ENCODE measurements at regions not wholly inside any gene's neighbourhood (a gene's known extent, or its start where the extent isn't known, plus 50 kb on each side); places are given as distances from the start of the nearest gene placed in this dataset.

- TF ChIP-seq NFIX (CRISPR knock-in tag; IDR thresholded peaks at IDR 0.05; ENCODE audit: low read depth) (no peak), CTCF (IDR thresholded peaks at IDR 0.05 in 2 of 3, conservative IDR thresholded peaks at IDR 0.05 in 1 of 3; ENCODE audit: insufficient read depth in 2 of 3, low read depth in 1 of 3, low read length in 3 of 3) (peak; percentile 49 to 56 (median 52); a peak in 5 of 6 replicates), SETDB1 (IDR thresholded peaks at IDR 0.05; ENCODE audit: low read length) (no peak), BRD4 (IDR thresholded peaks at IDR 0.05) (no peak), STAT6 (CRISPR knock-in tag; IDR thresholded peaks at IDR 0.05) (no peak), JUN (IDR thresholded peaks at IDR 0.05; ENCODE audit: borderline replicate concordance, low read depth, low read length) (no peak), JUN (CRISPR knock-in tag; IDR thresholded peaks at IDR 0.05; ENCODE audit: borderline replicate concordance) (no peak)
Measured at GRCh38 chr12:100733817-100734593, 60.6 kb upstream of the ANO4 start.

Data from K562 (cell line).